ENCODE measurements at regions not wholly inside any gene's neighbourhood (a gene's known extent, or its start where the extent isn't known, plus 50 kb on each side); places are given as distances from the start of the nearest gene placed in this dataset.

DNA sequence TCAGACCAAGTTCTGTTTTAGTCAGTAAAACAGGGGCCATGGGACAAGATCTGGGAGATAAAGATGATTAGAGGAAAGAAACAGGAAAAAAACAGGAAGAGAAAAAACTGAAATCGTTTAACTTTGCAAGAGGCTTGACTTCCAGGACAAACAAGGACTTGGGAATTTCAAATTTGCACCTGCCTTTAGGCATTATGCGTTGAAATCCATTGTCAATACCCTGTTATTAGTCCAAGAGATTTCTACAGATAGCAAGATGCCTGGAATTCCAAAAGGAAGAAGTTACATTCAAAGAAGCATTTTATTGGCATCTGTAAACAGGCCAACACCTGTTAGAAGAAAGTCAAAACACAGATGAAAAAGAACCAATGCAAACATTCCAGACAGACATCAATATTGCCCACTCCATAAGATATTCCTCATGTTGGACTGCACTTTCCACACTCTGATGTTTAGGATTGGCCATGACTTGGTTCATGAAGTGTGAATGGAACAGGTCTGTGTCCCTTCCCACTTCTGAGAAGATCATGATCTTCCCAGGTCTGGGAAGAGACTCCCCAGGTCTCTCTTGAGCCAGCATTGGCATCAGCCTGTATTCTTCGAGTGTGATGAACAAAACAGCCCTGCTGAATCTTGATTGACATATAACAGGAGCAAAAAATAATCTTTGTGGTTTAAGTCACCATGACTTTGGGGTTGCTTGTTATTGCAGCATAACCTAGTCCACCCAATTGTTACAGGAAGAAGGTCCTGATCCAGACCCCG lies 181.4 kb upstream of the FN1 start (continued):
- TF ChIP-seq NFYB (CRISPR knock-in tag; IDR thresholded peaks at IDR 0.05): no peak
- TF ChIP-seq MXD4 (CRISPR knock-in tag; IDR thresholded peaks at IDR 0.05): peak; percentile 73; the same call in 1 of the 2 replicates
- no peak for TF ChIP-seq PAX8 (CRISPR knock-in tag; IDR thresholded peaks at IDR 0.05; ENCODE audit: borderline replicate concordance)
- no peak for TF ChIP-seq ZNF549 (CRISPR knock-in tag; IDR thresholded peaks at IDR 0.05)
- peak; percentile 100 for TF ChIP-seq MED1 (CRISPR knock-in tag; IDR thresholded peaks at IDR 0.05)
- TF ChIP-seq ZNF343 (CRISPR knock-in tag; IDR thresholded peaks at IDR 0.05): peak; percentile 41; the same call in 1 of the 2 replicates
- TF ChIP-seq ZNF446 (CRISPR knock-in tag; IDR thresholded peaks at IDR 0.05): no peak
- TF ChIP-seq REXO4 (CRISPR knock-in tag; IDR thresholded peaks at IDR 0.05; ENCODE audit: borderline replicate concordance): no peak
- peak; percentile 77; the same call in 1 of the 2 replicates for TF ChIP-seq ZNF644 (CRISPR knock-in tag; IDR thresholded peaks at IDR 0.05; ENCODE audit: low read depth)
- peak; percentile 98 for TF ChIP-seq MED8 (CRISPR knock-in tag; IDR thresholded peaks at IDR 0.05; ENCODE audit: insufficient replicate concordance)
- no peak; the same call in 1 of the 2 replicates for TF ChIP-seq RAD21 (CRISPR knock-in tag; IDR thresholded peaks at IDR 0.05)
- TF ChIP-seq, protein P1, sequence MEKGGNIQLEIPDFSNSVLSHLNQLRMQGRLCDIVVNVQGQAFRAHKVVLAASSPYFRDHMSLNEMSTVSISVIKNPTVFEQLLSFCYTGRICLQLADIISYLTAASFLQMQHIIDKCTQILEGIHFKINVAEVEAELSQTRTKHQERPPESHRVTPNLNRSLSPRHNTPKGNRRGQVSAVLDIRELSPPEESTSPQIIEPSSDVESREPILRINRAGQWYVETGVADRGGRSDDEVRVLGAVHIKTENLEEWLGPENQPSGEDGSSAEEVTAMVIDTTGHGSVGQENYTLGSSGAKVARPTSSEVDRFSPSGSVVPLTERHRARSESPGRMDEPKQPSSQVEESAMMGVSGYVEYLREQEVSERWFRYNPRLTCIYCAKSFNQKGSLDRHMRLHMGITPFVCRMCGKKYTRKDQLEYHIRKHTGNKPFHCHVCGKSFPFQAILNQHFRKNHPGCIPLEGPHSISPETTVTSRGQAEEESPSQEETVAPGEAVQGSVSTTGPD (CRISPR knock-in tag; IDR thresholded peaks at IDR 0.05): peak; percentile 88
- TF ChIP-seq ATRX (CRISPR knock-in tag; IDR thresholded peaks at IDR 0.05; ENCODE audit: borderline replicate concordance): no peak
- TF ChIP-seq, protein P2, sequence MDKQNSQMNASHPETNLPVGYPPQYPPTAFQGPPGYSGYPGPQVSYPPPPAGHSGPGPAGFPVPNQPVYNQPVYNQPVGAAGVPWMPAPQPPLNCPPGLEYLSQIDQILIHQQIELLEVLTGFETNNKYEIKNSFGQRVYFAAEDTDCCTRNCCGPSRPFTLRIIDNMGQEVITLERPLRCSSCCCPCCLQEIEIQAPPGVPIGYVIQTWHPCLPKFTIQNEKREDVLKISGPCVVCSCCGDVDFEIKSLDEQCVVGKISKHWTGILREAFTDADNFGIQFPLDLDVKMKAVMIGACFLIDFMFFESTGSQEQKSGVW (CRISPR knock-in tag; IDR thresholded peaks at IDR 0.05; ENCODE audit: borderline replicate concordance): no peak
- TF ChIP-seq KDM3A (CRISPR knock-in tag; IDR thresholded peaks at IDR 0.05; ENCODE audit: low read depth): peak; percentile 57; the same call in 1 of the 2 replicates
- no peak for TF ChIP-seq CAMTA2 (CRISPR knock-in tag; IDR thresholded peaks at IDR 0.05; ENCODE audit: borderline replicate concordance)
- TF ChIP-seq, protein P3, sequence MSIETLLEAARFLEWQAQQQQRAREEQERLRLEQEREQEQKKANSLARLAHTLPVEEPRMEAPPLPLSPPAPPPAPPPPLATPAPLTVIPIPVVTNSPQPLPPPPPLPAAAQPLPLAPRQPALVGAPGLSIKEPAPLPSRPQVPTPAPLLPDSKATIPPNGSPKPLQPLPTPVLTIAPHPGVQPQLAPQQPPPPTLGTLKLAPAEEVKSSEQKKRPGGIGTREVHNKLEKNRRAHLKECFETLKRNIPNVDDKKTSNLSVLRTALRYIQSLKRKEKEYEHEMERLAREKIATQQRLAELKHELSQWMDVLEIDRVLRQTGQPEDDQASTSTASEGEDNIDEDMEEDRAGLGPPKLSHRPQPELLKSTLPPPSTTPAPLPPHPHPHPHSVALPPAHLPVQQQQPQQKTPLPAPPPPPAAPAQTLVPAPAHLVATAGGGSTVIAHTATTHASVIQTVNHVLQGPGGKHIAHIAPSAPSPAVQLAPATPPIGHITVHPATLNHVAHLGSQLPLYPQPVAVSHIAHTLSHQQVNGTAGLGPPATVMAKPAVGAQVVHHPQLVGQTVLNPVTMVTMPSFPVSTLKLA (IDR thresholded peaks at IDR 0.05): 0 out of 2 replicates have a peak, but pooled peaks have one; percentile 8
- peak; percentile 57; the same call in 1 of the 2 replicates for TF ChIP-seq KLF12 (CRISPR knock-in tag; IDR thresholded peaks at IDR 0.05; ENCODE audit: borderline replicate concordance)
- TF ChIP-seq YEATS2 (CRISPR knock-in tag; IDR thresholded peaks at IDR 0.05; ENCODE audit: borderline replicate concordance): no peak
- peak; percentile 78; the same call in 1 of the 2 replicates for TF ChIP-seq REPIN1 (CRISPR knock-in tag; IDR thresholded peaks at IDR 0.05; ENCODE audit: borderline replicate concordance, low read depth)
- TF ChIP-seq, protein P4, sequence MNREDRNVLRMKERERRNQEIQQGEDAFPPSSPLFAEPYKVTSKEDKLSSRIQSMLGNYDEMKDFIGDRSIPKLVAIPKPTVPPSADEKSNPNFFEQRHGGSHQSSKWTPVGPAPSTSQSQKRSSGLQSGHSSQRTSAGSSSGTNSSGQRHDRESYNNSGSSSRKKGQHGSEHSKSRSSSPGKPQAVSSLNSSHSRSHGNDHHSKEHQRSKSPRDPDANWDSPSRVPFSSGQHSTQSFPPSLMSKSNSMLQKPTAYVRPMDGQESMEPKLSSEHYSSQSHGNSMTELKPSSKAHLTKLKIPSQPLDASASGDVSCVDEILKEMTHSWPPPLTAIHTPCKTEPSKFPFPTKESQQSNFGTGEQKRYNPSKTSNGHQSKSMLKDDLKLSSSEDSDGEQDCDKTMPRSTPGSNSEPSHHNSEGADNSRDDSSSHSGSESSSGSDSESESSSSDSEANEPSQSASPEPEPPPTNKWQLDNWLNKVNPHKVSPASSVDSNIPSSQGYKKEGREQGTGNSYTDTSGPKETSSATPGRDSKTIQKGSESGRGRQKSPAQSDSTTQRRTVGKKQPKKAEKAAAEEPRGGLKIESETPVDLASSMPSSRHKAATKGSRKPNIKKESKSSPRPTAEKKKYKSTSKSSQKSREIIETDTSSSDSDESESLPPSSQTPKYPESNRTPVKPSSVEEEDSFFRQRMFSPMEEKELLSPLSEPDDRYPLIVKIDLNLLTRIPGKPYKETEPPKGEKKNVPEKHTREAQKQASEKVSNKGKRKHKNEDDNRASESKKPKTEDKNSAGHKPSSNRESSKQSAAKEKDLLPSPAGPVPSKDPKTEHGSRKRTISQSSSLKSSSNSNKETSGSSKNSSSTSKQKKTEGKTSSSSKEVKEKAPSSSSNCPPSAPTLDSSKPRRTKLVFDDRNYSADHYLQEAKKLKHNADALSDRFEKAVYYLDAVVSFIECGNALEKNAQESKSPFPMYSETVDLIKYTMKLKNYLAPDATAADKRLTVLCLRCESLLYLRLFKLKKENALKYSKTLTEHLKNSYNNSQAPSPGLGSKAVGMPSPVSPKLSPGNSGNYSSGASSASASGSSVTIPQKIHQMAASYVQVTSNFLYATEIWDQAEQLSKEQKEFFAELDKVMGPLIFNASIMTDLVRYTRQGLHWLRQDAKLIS (CRISPR knock-in tag; IDR thresholded peaks at IDR 0.05): peak; percentile 85; the same call in 1 of the 2 replicates
- TF ChIP-seq KMT2B (CRISPR knock-in tag; IDR thresholded peaks at IDR 0.05): peak; percentile 62; the same call in 1 of the 2 replicates

Measured in HepG2 (cell line).